NCI-H1048 (cell line): ENCODE measurements at regions not wholly inside any gene's neighbourhood (a gene's known extent, or its start where the extent isn't known, plus 50 kb on each side); places are given as distances from the start of the nearest gene placed in this dataset.

Experiments
- DNase-seq: peaks from one replicate; lab custom pipeline; 2025; lab: John Stamatoyannopoulos, UW

- no peak for DNase-seq
Observed at GRCh38 chr17:69764146-69764545, 310.9 kb upstream of the KCNJ16 start.

- no peak for DNase-seq
Observed at GRCh38 chr17:69769050-69769449, 306.0 kb upstream of the KCNJ16 start.

GRCh38 chr17:69773081-69773480, 301.9 kb upstream of the KCNJ16 start:
- no peak for DNase-seq

GRCh38 chr17:69779378-69780214, 295.4 kb upstream of the KCNJ16 start:
- no peak for DNase-seq

DNA sequence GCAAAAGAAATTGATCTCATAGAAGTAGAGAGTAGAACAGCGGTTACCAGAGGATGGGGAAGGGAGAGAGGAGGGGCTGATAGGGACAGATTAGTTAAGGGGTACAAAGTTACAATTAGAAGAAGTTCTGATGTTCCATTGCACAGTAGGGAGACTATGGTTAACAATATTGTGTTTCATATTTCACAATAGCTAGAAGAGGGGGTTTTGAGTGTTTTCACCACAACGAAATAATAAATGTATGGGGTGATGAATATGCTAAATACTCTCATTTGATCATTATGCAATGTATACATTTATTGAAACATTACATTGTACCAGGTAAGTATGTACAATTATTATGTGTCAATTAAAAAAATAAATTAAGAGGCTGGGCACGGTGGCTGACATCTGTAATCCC, 291.2 kb upstream of the KCNJ16 start:
- no peak for DNase-seq

DNA sequence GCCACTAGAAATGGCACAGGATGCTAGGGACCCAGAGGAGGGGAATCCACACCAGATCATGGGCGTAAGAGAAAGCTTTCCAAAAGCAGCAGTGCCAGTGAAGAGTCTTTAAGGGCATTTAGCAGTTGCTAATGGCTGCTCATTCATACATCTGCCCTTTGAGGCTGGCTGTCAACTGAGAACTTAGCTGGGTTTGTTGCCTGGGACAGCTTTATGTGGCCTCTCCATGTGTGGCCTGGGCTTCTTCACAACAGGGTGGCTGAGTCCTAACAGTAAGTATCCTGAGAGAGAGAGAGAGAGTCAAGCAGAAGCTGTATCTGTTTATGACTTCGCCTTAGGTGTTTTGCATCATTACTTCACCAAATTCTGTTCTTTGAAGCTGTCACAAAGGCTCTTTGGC, 286.1 kb upstream of the KCNJ16 start:
- DNase-seq = no peak

- no peak for DNase-seq
Observed at GRCh38 chr17:69796078-69796477, 278.9 kb upstream of the KCNJ16 start.

GRCh38 chr17:69800870-69801269, 274.2 kb upstream of the KCNJ16 start:
- no peak for DNase-seq

GRCh38 chr17:69801368-69801767, 273.7 kb upstream of the KCNJ16 start:
- no peak for DNase-seq

DNA sequence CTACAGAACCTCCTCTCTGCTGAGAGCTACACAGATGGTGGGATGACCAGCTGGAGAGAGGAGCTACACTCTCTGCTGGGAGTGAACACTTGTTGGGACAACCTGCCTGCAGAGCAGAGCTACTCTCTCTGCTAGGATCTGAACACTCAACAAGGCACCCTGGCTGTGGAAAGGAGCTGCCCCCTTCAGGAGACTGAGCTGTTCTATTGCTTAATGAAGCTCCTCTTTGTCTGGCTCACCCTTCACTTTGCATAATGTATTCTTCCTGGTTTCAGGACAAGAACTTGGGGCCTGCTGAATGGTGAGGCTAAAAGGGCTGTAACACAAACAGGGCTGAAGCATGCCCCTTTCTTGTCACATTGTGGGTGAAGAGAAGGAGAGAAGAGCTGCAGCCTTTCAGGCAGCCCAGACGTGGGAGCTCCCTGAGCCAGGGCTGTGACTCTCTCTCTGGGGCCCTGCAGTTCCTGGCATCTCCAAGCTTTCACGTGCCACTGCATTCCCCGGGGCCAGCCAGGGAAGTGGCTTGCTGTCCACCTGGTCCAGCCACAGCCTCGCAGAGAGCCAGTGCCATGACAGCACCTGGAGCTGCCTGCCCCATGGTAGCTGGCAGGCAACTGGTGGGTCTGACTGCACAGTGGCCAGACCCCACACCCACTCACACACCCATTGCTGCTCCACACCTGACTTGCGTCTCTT, 272.8 kb upstream of the KCNJ16 start:
- DNase-seq = no peak

- no peak for DNase-seq
Observed at GRCh38 chr17:69809331-69809730, 265.7 kb upstream of the KCNJ16 start.

DNA sequence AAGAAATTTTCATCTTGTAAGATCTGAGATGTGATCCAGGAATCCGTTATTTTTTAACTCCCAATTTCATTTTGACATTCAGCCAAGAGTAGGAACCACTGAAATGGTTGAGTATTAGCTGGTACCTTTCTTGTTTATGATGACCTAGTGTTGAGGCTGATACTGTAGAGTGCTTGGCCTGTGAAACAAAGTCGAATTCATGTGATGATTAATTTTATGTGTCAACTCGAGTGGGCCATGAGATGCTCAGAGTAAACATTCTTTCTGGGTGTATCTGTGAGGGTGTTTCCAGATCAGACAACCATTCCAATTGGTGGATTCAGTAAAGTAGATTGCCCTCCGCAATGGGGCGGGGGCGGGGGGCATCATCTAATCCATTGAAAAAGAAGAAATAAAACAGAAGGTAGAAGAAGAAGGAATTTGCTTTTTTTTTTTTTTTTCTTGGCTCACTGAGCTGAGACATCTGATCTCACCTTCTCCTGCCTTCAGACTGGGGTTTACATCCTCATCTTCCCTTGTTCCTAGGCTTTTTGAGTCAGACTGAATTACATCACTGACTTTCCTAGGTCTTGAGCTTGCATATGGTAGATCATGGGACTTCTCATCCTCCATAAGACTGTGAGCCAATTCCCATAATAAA, 264.6 kb upstream of the KCNJ16 start:
- DNase-seq = no peak

DNA sequence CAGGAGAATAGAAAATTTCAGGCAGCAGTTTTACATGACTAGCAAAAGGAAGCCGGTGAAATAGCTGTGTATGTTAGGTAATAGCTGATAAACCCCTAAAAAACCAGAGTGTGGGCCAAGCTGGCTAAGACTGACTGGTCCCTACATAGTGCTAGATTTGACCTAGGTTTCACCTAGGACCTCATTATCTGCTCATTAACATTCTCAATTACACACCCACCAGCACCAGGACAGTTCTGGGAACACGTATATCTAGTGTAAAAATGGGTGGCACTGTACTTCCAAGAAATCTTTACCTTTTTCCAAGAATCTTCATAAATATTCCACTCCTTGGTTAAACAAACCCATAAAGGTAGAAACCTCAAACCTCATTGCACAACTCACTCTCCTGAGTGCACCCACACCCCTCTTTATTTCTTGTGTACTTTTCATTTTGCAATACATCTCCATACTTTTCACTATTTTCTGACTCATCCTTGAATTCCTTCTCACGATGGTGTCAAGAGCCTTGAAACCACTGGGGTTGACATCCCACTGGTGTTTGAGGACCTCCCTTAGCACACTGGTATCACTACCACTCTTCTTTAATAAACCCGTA, 262.7 kb upstream of the KCNJ16 start:
- no peak for DNase-seq

DNA sequence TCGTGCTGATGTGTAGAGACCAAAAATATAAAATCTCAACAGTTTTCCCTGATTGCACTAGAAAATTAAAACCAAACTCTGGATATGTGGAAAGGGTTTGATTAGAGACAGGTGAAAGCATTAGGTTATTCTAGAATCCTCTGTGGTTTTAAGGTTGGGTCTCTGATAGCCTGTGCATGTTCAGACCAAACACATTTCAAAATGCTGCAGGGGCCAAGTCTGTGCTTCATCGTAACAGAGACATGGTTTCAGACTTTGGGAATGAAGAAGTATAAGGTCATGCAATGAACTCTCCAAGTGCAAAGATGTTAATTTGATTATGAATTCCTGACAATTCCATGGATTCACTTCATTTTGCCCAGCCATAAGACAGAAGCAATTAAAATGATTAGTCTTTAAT, 261.0 kb upstream of the KCNJ16 start:
- DNase-seq = no peak

- no peak for DNase-seq
Observed at GRCh38 chr17:69815406-69815805, 259.6 kb upstream of the KCNJ16 start.

GRCh38 chr17:69818467-69818866, 256.6 kb upstream of the KCNJ16 start:
- no peak for DNase-seq

GRCh38 chr17:69819316-69820087, 255.5 kb upstream of the KCNJ16 start:
- no peak for DNase-seq

GRCh38 chr17:69820876-69821473, 254.1 kb upstream of the KCNJ16 start:
- DNase-seq = no peak

DNA sequence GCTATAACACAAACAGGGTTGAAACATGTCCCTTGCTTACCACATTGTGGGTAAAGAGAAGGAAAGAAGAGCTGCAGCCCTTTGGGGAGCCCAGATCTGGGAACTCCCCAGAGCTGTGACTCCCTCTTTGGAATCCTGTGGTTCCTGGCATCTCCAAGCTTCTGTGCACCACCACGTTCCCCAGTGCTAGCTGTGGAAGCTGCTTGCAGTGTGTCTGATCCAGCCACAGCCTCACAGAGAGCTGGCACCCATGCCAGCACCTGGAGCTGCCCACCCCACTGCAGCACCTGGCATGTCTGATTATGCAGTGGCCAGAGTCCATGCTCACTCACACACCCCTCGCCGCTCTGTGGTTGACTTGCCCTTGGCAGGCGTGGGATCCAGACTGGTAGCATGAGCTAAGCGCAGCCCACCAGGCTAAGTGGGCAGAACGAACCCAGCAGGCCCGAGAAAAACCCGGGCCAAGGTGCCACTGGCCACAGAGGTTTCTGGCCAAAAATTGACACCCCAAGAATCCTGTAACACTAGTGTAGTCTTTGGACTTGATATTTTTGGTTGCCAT, 252.6 kb upstream of the KCNJ16 start:
- no peak for DNase-seq

DNA sequence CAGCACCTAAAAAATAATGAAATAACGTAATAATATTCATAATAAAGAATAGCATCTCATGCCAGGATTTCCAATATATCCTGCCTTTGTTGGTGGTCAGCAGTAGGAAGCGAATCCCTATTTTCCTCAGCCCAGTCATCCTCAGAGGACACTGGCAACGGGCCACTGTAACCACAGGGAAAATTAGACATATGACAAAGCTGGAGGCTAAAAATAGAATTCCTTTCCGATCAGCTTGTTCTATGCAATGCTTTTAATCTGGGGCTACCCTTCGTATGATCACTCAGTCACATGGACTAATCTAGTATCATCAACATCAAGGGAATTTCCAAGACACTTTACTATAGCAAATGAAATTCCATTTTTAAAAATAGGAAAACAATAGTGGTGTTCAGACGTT, 246.9 kb upstream of the KCNJ16 start:
- DNase-seq = no peak

DNA sequence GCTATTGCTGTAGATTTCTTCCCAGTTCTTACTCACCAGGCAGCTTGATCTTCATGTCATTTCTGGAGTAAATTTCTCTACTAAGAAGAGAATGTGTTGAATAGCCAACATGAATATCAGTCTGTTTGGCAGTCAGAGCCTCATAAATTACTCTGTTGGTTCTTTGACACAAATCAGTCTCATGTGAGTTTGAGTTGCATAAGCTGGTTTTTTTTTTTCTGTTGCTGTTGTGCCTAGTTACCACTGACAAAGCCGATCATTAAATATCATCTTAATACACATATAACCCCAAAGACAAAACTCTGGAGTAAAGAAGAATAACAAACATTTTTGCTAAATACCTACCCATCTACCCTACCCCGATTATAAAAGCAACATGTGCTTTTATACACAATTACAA, 240.5 kb upstream of the KCNJ16 start:
- DNase-seq = no peak
